Forelimb muscle (tissue), 1 donor: ENCODE measurements at regions not wholly inside any gene's neighbourhood (a gene's known extent, or its start where the extent isn't known, plus 50 kb on each side); places are given as distances from the start of the nearest gene placed in this dataset.

Experiments used
- DNase-seq: peaks from one replicate; pipeline ENCODE4 v3.0.0-alpha.2; 2013; ENCODE audit warnings: low read depth

- DNase-seq, result no peak
Measured at GRCh38 chr11:31910950-31911576, 99.9 kb upstream of the PAX6 start.

- DNase-seq, result peak; percentile 19
Measured at GRCh38 chr11:31903225-31904074, 92.3 kb upstream of the PAX6 start.

- no peak for DNase-seq
Measured at GRCh38 chr11:31902706-31903105, 91.6 kb upstream of the PAX6 start.

- no peak for DNase-seq
Measured at GRCh38 chr11:31895926-31896325, 84.8 kb upstream of the PAX6 start.

GRCh38 chr11:31887180-31887579 is 76.1 kb upstream of the PAX6 start:
- no peak for DNase-seq

GRCh38 chr11:31884080-31884479 is 73.0 kb upstream of the PAX6 start:
- DNase-seq, result no peak

- no peak for DNase-seq
Measured at GRCh38 chr11:31883435-31883834, 72.3 kb upstream of the PAX6 start.

GRCh38 chr11:31882951-31883392 is 71.8 kb upstream of the PAX6 start:
- no peak for DNase-seq

GRCh38 chr11:31881825-31882224 is 70.7 kb upstream of the PAX6 start:
- no peak for DNase-seq

GRCh38 chr11:31879681-31880080 is 68.6 kb upstream of the PAX6 start:
- no peak for DNase-seq

- DNase-seq, result no peak
Measured at GRCh38 chr11:31877863-31878262, 66.7 kb upstream of the PAX6 start.

- no peak for DNase-seq
Measured at GRCh38 chr11:31877083-31877482, 66.0 kb upstream of the PAX6 start.

GRCh38 chr11:31875866-31876560 is 64.9 kb upstream of the PAX6 start:
- no peak for DNase-seq

- DNase-seq, result no peak
Measured at GRCh38 chr11:31874631-31875191, 63.6 kb upstream of the PAX6 start.

GRCh38 chr11:31873124-31873523 is 62.0 kb upstream of the PAX6 start:
- DNase-seq, result no peak

- no peak for DNase-seq
Measured at GRCh38 chr11:31872076-31872443, 60.9 kb upstream of the PAX6 start.

- no peak for DNase-seq
Measured at GRCh38 chr11:31871310-31872075, 60.4 kb upstream of the PAX6 start.

- DNase-seq, result peak; percentile 17
Measured at GRCh38 chr11:31870609-31871309, 59.6 kb upstream of the PAX6 start.

- no peak for DNase-seq
Measured at GRCh38 chr11:31869986-31870385, 58.9 kb upstream of the PAX6 start.

- no peak for DNase-seq
Measured at GRCh38 chr11:31865606-31866300, 54.6 kb upstream of the PAX6 start.
